ENCODE measurements at regions not wholly inside any gene's neighbourhood (a gene's known extent, or its start where the extent isn't known, plus 50 kb on each side); places are given as distances from the start of the nearest gene placed in this dataset.

GRCh38 chr3:187799942-187800641 is 54.8 kb upstream of the BCL6 start:
- TF ChIP-seq CTCF (IDR thresholded peaks at IDR 0.05) (no peak), TP53 (CRISPR knock-in tag; IDR thresholded peaks at IDR 0.05) (no peak), RFX5 (IDR thresholded peaks at IDR 0.05) (no peak)

Measured in A549 (cell line).